DOHH2 (cell line): ENCODE measurements at regions not wholly inside any gene's neighbourhood (a gene's known extent, or its start where the extent isn't known, plus 50 kb on each side); places are given as distances from the start of the nearest gene placed in this dataset.

ENCODE experiments used
- CTCF ChIP-seq: fragments of 200-600 bp; sonication (generic); IDR thresholded peaks from one replicate; pipeline ENCODE4 v1.5.1; 2014; ENCODE audit warnings: antibody characterized with exemption, mild to moderate bottlenecking, low read depth, low read length; ENCODE audit not compliant: poor library complexity, severe bottlenecking
- EZH2phosphoT487 ChIP-seq: fragments of 200-600 bp; sonication (generic); IDR thresholded peaks from 2 replicates; pipeline ENCODE4 v1.6.1; 2017; ENCODE audit warnings: borderline replicate concordance, mild to moderate bottlenecking, antibody characterized with exemption, low read length, moderate library complexity, mixed read lengths

DNA sequence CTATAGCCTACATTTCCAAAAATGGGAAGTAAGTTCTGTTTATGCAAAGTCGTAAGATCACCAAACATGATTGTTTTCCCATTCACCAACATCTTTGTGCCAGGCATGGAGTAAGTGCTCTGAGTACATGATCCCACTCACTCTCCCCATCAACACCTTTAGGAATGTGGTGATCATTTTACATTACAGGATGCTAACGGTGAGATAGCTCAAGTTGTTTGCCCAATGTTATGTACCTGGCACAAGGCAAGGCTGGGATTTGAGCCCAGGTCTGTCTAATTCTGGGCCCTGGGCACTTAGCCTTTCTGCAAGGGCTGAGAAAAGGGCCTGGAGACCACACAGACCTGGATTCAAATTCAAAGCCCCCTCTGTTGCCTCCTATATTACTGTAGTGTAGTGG, 581.7 kb upstream of the CFAP20DC start:
- TF ChIP-seq CTCF = no peak
- no peak for TF ChIP-seq EZH2phosphoT487
